ENCODE measurements at regions not wholly inside any gene's neighbourhood (a gene's known extent, or its start where the extent isn't known, plus 50 kb on each side); places are given as distances from the start of the nearest gene placed in this dataset.

- intact Hi-C loops (cut with micrococcal nuclease) = no loop called here
- no peak overlapping the region for H3K27ac ChIP-seq (ENCODE audit: low read length in 2 of 2)
- ATAC-seq (ENCODE audit: low read depth) = no peak
- no peaks in the 10 kb centered on the region for H3K36me3 ChIP-seq (replicated peaks in 1 of 2; ENCODE audit: control extremely low read depth in 1 of 2, control insufficient read depth in 1 of 2, extremely low read depth in 1 of 2, insufficient read depth in 2 of 2, low read length in 1 of 2)
- peaks cover 0 to 7% (median 1%) of the 10 kb centered on the region in 4 experiments for H3K27me3 ChIP-seq (replicated peaks in 1 of 4; ENCODE audit: control extremely low read depth in 1 of 4, control insufficient read depth in 3 of 4, insufficient read depth in 4 of 4, low read length in 3 of 4)
- H3K9me3 ChIP-seq (ENCODE audit: control extremely low read depth in 1 of 3, control insufficient read depth in 2 of 3, insufficient read depth in 1 of 3, low read length in 2 of 3) = no peaks in the 10 kb centered on the region
- Mint-ChIP-seq H3K4me1 (no peaks in the 10 kb centered on the region), H3K27me3 (peaks cover 13% of the 10 kb centered on the region), H3K4me3 (no peak overlapping the region), H3K27ac (no peak overlapping the region), H3K9me3 (ENCODE audit: insufficient read depth) (no peaks in the 10 kb centered on the region)
- H4K20me1 ChIP-seq (ENCODE audit: control insufficient read depth, insufficient read depth, low read length, poor library complexity, severe bottlenecking) = no peaks in the 10 kb centered on the region
- H3K4me3 ChIP-seq (ENCODE audit: control extremely low read depth in 1 of 5, extremely low read depth in 1 of 5, insufficient read depth in 1 of 5, low read depth in 2 of 5, low read length in 4 of 5) = no peak overlapping the region
- TF ChIP-seq CTCF (IDR thresholded peaks at IDR 0.05) (no peak), EZH2 (IDR thresholded peaks at IDR 0.05; ENCODE audit: borderline replicate concordance, insufficient read depth, low read depth, low read length, poor library complexity, severe bottlenecking) (no peak)
- H3K79me2 ChIP-seq (ENCODE audit: control insufficient read depth, insufficient read depth, low read length) = no peaks in the 10 kb centered on the region
- no peak overlapping the region for H2AFZ ChIP-seq (ENCODE audit: insufficient read depth, low read depth, low read length, poor library complexity, severe bottlenecking)
- no peak overlapping the region for H3K4me2 ChIP-seq (replicated peaks; ENCODE audit: low read depth, low read length, poor library complexity, severe bottlenecking)
- H3K4me1 ChIP-seq (ENCODE audit: control insufficient read depth in 2 of 2, insufficient read depth in 2 of 2, low read length in 2 of 2) = no peaks in the 10 kb centered on the region
- DNase-seq = no peak
- CTCF ChIA-PET = no interaction called here
- no peak overlapping the region for H3K9ac ChIP-seq (ENCODE audit: low read length)
- POLR2A ChIA-PET = no interaction called here
- WGBS (ENCODE audit: insufficient coverage) = 100% methylated on average over 1 of the region's 2 CpGs
These were observed 94.0 kb downstream of the MCFD2 start for GRCh38 chr2:46821600-46821999.

GRCh38 chr2:46818819-46819218 lies 96.8 kb downstream of the MCFD2 start:
- 100% methylated on average over 1 of the region's 2 CpGs for WGBS (ENCODE audit: insufficient coverage)
- no peaks in the 10 kb centered on the region for H3K79me2 ChIP-seq (ENCODE audit: control insufficient read depth, insufficient read depth, low read length)
- DNase-seq (no peak), ATAC-seq (ENCODE audit: low read depth) (no peak)
- POLR2A ChIA-PET = no interaction called here
- H3K4me2 ChIP-seq (replicated peaks; ENCODE audit: low read depth, low read length, poor library complexity, severe bottlenecking) = no peak overlapping the region
- H3K27ac ChIP-seq (ENCODE audit: low read length in 2 of 2) = no peak overlapping the region
- H3K4me1 Mint-ChIP-seq = no peaks in the 10 kb centered on the region
- H3K27me3 Mint-ChIP-seq = peaks cover 25% of the 10 kb centered on the region
- no peaks in the 10 kb centered on the region for H3K36me3 ChIP-seq (replicated peaks in 1 of 2; ENCODE audit: control extremely low read depth in 1 of 2, control insufficient read depth in 1 of 2, extremely low read depth in 1 of 2, insufficient read depth in 2 of 2, low read length in 1 of 2)
- H3K9ac ChIP-seq (ENCODE audit: low read length) = no peak overlapping the region
- peaks cover 0 to 10% (median 5%) of the 10 kb centered on the region in 4 experiments for H3K27me3 ChIP-seq (replicated peaks in 1 of 4; ENCODE audit: control extremely low read depth in 1 of 4, control insufficient read depth in 3 of 4, insufficient read depth in 4 of 4, low read length in 3 of 4)
- CTCF ChIA-PET = no interaction called here
- H3K4me3 ChIP-seq (ENCODE audit: control extremely low read depth in 1 of 5, extremely low read depth in 1 of 5, insufficient read depth in 1 of 5, low read depth in 2 of 5, low read length in 4 of 5) = no peak overlapping the region
- no peaks in the 10 kb centered on the region for H3K9me3 Mint-ChIP-seq (ENCODE audit: insufficient read depth)
- H3K4me3 Mint-ChIP-seq = no peak overlapping the region
- intact Hi-C loops (cut with micrococcal nuclease) = no loop called here
- H3K9me3 ChIP-seq (ENCODE audit: control extremely low read depth in 1 of 3, control insufficient read depth in 2 of 3, insufficient read depth in 1 of 3, low read length in 2 of 3) = no peaks in the 10 kb centered on the region
- H2AFZ ChIP-seq (ENCODE audit: insufficient read depth, low read depth, low read length, poor library complexity, severe bottlenecking) = no peak overlapping the region
- H4K20me1 ChIP-seq (ENCODE audit: control insufficient read depth, insufficient read depth, low read length, poor library complexity, severe bottlenecking) = no peaks in the 10 kb centered on the region
- TF ChIP-seq CTCF (IDR thresholded peaks at IDR 0.05) (no peak), EZH2 (IDR thresholded peaks at IDR 0.05; ENCODE audit: borderline replicate concordance, insufficient read depth, low read depth, low read length, poor library complexity, severe bottlenecking) (no peak)
- no peak overlapping the region for H3K27ac Mint-ChIP-seq
- H3K4me1 ChIP-seq (ENCODE audit: control insufficient read depth in 2 of 2, insufficient read depth in 2 of 2, low read length in 2 of 2) = no peaks in the 10 kb centered on the region
